GM10266 (cell line): ENCODE measurements at regions not wholly inside any gene's neighbourhood (a gene's known extent, or its start where the extent isn't known, plus 50 kb on each side); places are given as distances from the start of the nearest gene placed in this dataset.
"Not testable (repeated sequence)": the region's sequence is repeated elsewhere in the genome, so short reads cannot be mapped to it uniquely, and the experiment has no call there.

Experiments used
- DNase-seq: peaks from one replicate; pipeline ENCODE4 v3.0.0; 2012; ENCODE audit errors: extremely low spot score
- TF ChIP-seq, protein P1 (sequence below): IDR thresholded peaks from 2 replicates; pipeline ENCODE4 v1.5.1; 2012; ENCODE audit warnings: mild to moderate bottlenecking, low read depth; ENCODE audit not compliant: control insufficient read depth, insufficient read depth; ENCODE audit errors: missing control alignments

GRCh38 chr2:111668741-111669140, 215.3 kb downstream of the ANAPC1 start:
- no peak for DNase-seq
- TF ChIP-seq, protein P1, sequence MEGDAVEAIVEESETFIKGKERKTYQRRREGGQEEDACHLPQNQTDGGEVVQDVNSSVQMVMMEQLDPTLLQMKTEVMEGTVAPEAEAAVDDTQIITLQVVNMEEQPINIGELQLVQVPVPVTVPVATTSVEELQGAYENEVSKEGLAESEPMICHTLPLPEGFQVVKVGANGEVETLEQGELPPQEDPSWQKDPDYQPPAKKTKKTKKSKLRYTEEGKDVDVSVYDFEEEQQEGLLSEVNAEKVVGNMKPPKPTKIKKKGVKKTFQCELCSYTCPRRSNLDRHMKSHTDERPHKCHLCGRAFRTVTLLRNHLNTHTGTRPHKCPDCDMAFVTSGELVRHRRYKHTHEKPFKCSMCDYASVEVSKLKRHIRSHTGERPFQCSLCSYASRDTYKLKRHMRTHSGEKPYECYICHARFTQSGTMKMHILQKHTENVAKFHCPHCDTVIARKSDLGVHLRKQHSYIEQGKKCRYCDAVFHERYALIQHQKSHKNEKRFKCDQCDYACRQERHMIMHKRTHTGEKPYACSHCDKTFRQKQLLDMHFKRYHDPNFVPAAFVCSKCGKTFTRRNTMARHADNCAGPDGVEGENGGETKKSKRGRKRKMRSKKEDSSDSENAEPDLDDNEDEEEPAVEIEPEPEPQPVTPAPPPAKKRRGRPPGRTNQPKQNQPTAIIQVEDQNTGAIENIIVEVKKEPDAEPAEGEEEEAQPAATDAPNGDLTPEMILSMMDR = no peak

- no peak for DNase-seq
- TF ChIP-seq, protein P1 = no peak
Measured at GRCh38 chr2:111669928-111670695, 213.9 kb downstream of the ANAPC1 start.

- no peak for DNase-seq
- TF ChIP-seq, protein P1 = no peak
Measured at GRCh38 chr2:111670776-111671175, 213.2 kb downstream of the ANAPC1 start.

DNA sequence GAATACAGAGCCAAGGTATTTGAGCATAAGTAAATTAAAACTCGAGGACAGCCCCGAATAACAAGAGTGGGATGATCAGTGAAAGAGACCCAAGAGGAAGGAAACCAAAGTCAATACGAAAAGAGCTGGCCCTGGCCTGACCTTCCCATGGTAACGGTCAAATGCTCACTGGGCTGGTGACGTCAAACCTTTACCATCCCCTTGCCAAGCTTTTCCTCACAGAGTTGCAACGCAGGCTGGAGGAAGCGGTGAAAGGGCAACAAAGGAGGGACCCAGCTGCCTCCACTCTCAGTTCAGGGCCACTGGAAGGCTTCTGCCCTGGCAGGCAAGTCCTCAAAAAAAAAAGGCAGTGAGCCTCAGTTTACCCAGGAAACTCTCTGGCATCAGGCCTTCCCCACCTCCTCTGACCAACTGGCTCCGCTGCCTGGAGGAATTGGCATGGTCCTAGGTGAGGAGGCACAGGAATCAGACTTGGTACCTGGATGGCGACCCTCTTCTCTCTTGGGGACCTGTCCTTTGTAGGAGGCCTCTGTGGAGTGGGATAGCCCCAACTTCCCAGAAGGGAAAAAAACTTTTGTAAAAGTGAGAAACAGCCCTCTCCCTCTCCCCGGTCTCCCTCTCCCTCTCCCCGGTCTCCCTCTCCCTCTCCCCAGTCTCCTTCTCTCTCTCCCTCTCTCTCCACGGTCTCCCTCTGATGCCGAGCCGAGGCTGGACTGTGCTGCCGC, 212.4 kb downstream of the ANAPC1 start:
- TF ChIP-seq, protein P1 = no peak
- DNase-seq = no peak

DNA sequence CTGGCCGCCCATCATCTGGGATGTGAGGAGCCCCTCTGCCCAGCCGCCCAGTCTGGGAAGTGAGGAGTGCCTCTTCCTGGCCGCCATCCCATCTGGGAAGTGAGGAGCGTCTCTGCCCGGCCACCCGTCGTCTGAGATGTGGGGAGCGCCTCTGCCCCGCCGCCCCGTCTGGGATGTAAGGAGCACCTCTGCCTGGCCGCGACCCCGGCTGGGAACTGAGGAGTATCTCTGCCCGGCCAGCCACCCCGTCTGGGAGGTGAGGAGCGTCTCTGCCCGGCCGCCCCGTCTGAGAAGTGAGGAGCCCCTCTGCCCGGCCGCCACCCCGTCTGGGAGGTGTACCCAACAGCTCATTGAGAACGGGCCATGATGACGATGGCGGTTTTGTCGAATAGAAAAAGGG, 211.4 kb downstream of the ANAPC1 start:
- not testable (repeated sequence) for DNase-seq

- no peak for DNase-seq
- TF ChIP-seq, protein P1 = no peak
Measured at GRCh38 chr2:111673526-111673925, 210.5 kb downstream of the ANAPC1 start.

GRCh38 chr2:111675419-111676194, 208.4 kb downstream of the ANAPC1 start:
- no peak for DNase-seq
- TF ChIP-seq, protein P1 = no peak
